Progenitor cell of endocrine pancreas (in vitro differentiated cells): ENCODE measurements at regions not wholly inside any gene's neighbourhood (a gene's known extent, or its start where the extent isn't known, plus 50 kb on each side); places are given as distances from the start of the nearest gene placed in this dataset.

Experiments used
- DNase-seq: peaks from one replicate; pipeline ENCODE4 v3.0.0; 2021; ENCODE audit warnings: low spot score; ENCODE audit not compliant: unreplicated experiment
- H3K27ac Mint-ChIP-seq: 2 replicates; pipeline ENCODE4 v1.8.0; 2021; ENCODE audit warnings: mild to moderate bottlenecking, moderate library complexity, mixed read lengths
- H3K27me3 Mint-ChIP-seq: 2 replicates; pipeline ENCODE4 v1.8.0; 2021; ENCODE audit warnings: mixed read lengths
- H3K36me3 Mint-ChIP-seq: 2 replicates; pipeline ENCODE4 v1.8.0; 2022; ENCODE audit warnings: mixed read lengths; ENCODE audit not compliant: insufficient read depth
- H3K4me1 Mint-ChIP-seq: 2 replicates; pipeline ENCODE4 v1.8.0; 2021; ENCODE audit warnings: low read depth, mixed read lengths
- H3K4me3 Mint-ChIP-seq: 2 replicates; pipeline ENCODE4 v1.8.0; 2021; ENCODE audit warnings: low read depth, mild to moderate bottlenecking, moderate library complexity, mixed read lengths
- H3K9me3 Mint-ChIP-seq: 2 replicates; pipeline ENCODE4 v1.8.0; 2021; ENCODE audit warnings: low read depth, mixed read lengths
- TF ChIP-seq, protein P1 (sequence below): fragments of 200-600 bp; sonication (generic); IDR thresholded peaks from one replicate; pipeline ENCODE4 v1.5.0; 2021; ENCODE audit warnings: antibody characterized with exemption, mild to moderate bottlenecking; ENCODE audit not compliant: unreplicated experiment

DNA sequence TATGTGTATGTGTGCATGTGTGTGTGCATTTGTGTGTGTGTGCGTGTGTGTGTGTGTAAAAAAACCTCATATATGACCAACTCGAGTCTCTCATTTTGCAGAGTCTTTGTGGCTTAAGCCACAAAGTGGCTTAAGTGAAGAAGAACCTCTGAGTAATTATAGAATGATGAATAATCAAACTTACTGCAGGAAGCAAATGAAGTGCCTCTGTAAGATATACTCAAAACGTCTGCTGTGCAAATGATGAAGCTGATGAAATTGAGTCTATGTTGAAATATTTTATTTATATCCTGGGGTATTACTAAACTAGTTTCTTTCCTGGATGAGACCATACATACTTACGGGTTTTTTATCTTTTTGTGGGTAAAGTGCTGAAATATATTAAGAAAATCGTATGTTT lies 1198.7 kb downstream of the PCDH7 start:
- no peaks in the 10 kb centered on the region for H3K27me3 Mint-ChIP-seq
- DNase-seq: no peak
- H3K36me3 Mint-ChIP-seq: no peaks in the 10 kb centered on the region
- TF ChIP-seq, protein P1, sequence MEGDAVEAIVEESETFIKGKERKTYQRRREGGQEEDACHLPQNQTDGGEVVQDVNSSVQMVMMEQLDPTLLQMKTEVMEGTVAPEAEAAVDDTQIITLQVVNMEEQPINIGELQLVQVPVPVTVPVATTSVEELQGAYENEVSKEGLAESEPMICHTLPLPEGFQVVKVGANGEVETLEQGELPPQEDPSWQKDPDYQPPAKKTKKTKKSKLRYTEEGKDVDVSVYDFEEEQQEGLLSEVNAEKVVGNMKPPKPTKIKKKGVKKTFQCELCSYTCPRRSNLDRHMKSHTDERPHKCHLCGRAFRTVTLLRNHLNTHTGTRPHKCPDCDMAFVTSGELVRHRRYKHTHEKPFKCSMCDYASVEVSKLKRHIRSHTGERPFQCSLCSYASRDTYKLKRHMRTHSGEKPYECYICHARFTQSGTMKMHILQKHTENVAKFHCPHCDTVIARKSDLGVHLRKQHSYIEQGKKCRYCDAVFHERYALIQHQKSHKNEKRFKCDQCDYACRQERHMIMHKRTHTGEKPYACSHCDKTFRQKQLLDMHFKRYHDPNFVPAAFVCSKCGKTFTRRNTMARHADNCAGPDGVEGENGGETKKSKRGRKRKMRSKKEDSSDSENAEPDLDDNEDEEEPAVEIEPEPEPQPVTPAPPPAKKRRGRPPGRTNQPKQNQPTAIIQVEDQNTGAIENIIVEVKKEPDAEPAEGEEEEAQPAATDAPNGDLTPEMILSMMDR: no peak
- no peaks in the 10 kb centered on the region for H3K4me1 Mint-ChIP-seq
- no peak overlapping the region for H3K27ac Mint-ChIP-seq
- H3K4me3 Mint-ChIP-seq: no peak overlapping the region
- peaks cover 7% of the 10 kb centered on the region for H3K9me3 Mint-ChIP-seq

DNA sequence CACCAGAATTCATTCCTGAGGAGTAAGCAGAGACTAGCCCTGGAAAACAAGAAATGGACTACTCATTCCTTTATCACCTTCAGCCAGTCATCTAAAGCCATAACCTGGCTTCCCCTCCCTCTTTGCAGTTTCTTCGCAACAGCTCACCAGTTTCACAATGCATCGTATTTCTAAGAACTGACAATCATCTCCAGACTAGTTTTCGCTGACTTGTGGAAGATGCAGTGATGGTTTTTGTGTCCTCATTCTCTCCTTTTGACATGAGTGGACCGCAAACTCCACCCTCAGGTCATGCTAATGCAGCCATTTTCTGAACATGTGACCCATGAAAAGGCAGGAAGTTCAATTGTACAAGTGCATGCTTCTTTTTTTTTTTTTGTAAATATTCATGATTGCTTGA lies 1203.5 kb downstream of the PCDH7 start:
- Mint-ChIP-seq H3K27ac (no peak overlapping the region), H3K4me3 (no peak overlapping the region), H3K36me3 (no peaks in the 10 kb centered on the region), H3K4me1 (no peaks in the 10 kb centered on the region), H3K27me3 (no peaks in the 10 kb centered on the region), H3K9me3 (peaks cover 4% of the 10 kb centered on the region)
- TF ChIP-seq, protein P1: no peak
- DNase-seq: no peak

DNA sequence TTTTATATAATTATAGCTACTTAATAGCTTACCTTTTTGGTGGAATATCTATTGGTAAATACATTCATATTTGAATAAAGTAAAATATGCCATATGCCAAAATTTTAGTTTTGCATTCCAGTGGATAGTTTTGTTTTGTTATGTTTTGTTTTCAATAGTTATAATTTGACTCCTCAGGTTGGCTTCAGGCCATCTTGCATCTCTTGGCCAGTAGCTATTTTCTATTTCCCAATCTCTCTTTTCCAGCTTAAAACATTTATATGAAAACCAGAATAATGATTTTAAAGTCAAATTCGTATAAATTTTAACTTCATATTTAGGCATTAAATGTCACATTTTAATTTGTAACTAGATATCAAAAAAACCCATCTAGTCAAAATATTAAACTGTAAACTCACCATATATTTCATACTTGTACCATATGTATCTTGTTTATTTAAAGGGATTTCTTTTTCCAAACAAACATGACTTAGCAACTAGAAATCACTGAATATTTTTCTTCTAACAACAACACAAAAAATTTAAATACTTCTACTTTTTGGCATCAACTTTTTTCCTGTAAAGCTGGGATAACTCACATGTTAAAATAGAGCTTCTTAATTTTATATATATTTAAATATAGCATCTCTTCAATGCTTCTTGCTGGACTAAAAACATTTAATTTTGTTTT lies 1209.6 kb downstream of the PCDH7 start:
- Mint-ChIP-seq H3K27ac (no peak overlapping the region), H3K27me3 (no peaks in the 10 kb centered on the region), H3K36me3 (no peaks in the 10 kb centered on the region), H3K4me3 (no peak overlapping the region), H3K9me3 (peaks cover 5% of the 10 kb centered on the region), H3K4me1 (no peaks in the 10 kb centered on the region)
- TF ChIP-seq, protein P1: no peak
- no peak for DNase-seq

DNA sequence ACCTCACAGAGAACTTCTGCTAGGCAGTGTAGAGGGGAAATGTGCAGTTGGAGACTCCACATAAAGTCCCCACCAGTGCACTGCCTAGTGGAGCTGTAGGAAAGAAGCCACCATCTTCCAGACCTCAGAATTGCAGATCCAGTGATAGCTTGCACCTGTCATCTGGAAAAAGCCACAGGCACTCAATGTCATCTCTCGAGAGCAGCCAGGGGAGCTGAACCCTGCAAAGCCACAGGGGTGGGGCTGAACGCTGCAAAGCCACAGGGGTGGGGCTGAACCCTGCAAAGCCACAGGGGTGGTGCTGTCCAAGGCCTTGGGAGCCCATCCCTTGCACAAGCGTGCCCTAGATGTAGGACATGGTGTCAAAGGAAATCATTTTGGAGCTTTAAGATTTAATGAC lies 1226.3 kb downstream of the PCDH7 start:
- TF ChIP-seq, protein P1: no peak
- Mint-ChIP-seq H3K27me3 (no peaks in the 10 kb centered on the region), H3K27ac (no peak overlapping the region), H3K9me3 (no peaks in the 10 kb centered on the region), H3K36me3 (no peaks in the 10 kb centered on the region), H3K4me3 (no peak overlapping the region), H3K4me1 (no peaks in the 10 kb centered on the region)
- no peak for DNase-seq

DNA sequence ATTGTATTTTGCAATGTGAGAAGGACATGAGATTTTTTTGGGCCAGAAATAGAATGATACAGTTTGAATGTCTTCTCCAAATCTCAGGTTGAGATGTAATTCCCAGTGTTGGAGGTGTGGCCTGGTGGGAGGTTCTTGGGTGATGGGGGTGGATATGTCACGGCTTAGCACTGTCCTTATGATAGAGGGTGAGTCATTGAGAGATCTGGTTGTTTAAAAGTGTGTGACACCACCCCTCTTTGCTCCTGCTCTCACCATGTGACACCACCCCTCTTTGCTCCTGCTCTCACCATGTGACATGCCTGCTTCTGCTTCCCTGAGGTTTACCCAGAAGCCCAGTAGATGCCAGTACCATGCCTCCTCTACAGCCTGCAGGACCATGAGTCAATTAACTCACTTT lies 1226.9 kb downstream of the PCDH7 start:
- Mint-ChIP-seq H3K27ac (no peak overlapping the region), H3K4me1 (no peaks in the 10 kb centered on the region), H3K9me3 (no peaks in the 10 kb centered on the region), H3K36me3 (no peaks in the 10 kb centered on the region), H3K27me3 (no peaks in the 10 kb centered on the region), H3K4me3 (no peak overlapping the region)
- TF ChIP-seq, protein P1: no peak
- DNase-seq: no peak
